Uterus (tissue), 2 donors: ENCODE measurements at regions not wholly inside any gene's neighbourhood (a gene's known extent, or its start where the extent isn't known, plus 50 kb on each side); places are given as distances from the start of the nearest gene placed in this dataset.

Experiments
- POLR2A ChIP-seq, 2 donors: fragments of 450-650 bp; IDR thresholded peaks; one replicate each; pipeline ENCODE4 v1.6.1; 2016; ENCODE audit warnings: antibody characterized with exemption in 2 of 2, mild to moderate bottlenecking in 1 of 2, moderate library complexity in 1 of 2
- TF ChIP-seq, protein P1 (sequence below), 4 experiments: fragments of 200-600 bp in 2 of 4; fragments of 450-650 bp in 2 of 4; sonication (generic) in 2 of 4; IDR thresholded peaks; one replicate each; pipeline ENCODE4 v1.5.1; 2016 to 2019; ENCODE audit warnings: antibody characterized with exemption in 4 of 4, mild to moderate bottlenecking in 2 of 4, moderate library complexity in 1 of 4

DNA sequence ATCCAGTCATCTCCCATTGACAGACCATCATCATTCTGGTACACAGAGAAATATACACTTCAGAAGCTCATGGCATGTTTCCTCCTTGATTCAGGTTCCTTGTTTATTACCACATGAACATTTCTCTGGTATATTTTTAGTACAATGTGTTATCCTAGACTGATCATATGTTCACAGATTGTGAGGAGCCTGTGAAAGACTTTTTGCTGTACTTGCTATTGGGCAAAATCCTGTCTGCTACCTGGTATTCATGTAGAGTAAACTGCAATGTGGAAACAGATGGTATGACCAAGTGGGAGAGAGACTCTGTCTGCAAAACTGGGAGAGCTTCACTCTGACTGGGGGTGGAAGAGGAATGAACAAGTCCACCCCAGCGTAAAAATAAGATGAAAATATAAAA lies 657.2 kb downstream of the IRS1 start:
- TF ChIP-seq, protein P1, sequence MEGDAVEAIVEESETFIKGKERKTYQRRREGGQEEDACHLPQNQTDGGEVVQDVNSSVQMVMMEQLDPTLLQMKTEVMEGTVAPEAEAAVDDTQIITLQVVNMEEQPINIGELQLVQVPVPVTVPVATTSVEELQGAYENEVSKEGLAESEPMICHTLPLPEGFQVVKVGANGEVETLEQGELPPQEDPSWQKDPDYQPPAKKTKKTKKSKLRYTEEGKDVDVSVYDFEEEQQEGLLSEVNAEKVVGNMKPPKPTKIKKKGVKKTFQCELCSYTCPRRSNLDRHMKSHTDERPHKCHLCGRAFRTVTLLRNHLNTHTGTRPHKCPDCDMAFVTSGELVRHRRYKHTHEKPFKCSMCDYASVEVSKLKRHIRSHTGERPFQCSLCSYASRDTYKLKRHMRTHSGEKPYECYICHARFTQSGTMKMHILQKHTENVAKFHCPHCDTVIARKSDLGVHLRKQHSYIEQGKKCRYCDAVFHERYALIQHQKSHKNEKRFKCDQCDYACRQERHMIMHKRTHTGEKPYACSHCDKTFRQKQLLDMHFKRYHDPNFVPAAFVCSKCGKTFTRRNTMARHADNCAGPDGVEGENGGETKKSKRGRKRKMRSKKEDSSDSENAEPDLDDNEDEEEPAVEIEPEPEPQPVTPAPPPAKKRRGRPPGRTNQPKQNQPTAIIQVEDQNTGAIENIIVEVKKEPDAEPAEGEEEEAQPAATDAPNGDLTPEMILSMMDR (IDR thresholded peaks at IDR 0.05), result no peak
- TF ChIP-seq POLR2A (IDR thresholded peaks at IDR 0.05), result no peak
